ENCODE measurements at regions not wholly inside any gene's neighbourhood (a gene's known extent, or its start where the extent isn't known, plus 50 kb on each side); places are given as distances from the start of the nearest gene placed in this dataset.
"Not testable (repeated sequence)": the region's sequence is repeated elsewhere in the genome, so short reads cannot be mapped to it uniquely, and the experiment has no call there.

DNA sequence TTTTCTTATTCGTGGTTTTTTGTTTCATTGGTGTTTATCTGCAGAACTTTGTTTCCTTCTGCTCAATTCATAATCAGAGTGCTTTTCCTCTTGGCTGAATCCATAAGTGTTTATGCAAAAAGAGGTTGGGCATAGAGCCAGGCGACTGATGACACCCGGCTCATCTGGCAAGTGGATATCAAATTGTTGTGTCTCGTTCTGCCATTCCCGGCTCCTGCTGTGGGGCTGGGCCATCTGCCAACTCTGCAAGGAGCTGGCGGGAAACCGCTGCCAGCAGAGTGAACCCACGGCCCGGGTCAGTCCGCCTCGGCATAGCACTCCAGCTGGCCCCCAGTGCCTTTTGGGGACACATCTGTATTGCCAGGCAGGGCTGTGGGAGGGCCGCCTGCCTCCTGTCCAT lies 83.0 kb upstream of the ROPN1B start:
- H3K79me2 ChIP-seq (ENCODE audit: low read length); POLR2A ChIA-PET (ENCODE audit: unreplicated experiment); H3K9me2 ChIP-seq (replicated peaks; ENCODE audit: low read length); H3K9ac ChIP-seq (ENCODE audit: low read length); H3K4me3 ChIP-seq (ENCODE audit: low read length); H3K36me3 ChIP-seq (ENCODE audit: low read depth, low read length); H2AFZ ChIP-seq (ENCODE audit: low read length); DNase-seq; CTCF ChIA-PET; BruUV-seq (replicated peaks); H3K4me2 ChIP-seq (ENCODE audit: low read length); H3K27ac ChIP-seq (ENCODE audit: low read length); H3K4me1 ChIP-seq (ENCODE audit: insufficient read depth, low read length); ATAC-seq; intact Hi-C loops (cut with micrococcal nuclease); H3K9me3 ChIP-seq (ENCODE audit: low read length); H3K27me3 ChIP-seq (ENCODE audit: low read length); H4K20me1 ChIP-seq (ENCODE audit: low read length); H3F3A ChIP-seq (ENCODE audit: low read length, unreplicated experiment): not testable (repeated sequence)

DNA sequence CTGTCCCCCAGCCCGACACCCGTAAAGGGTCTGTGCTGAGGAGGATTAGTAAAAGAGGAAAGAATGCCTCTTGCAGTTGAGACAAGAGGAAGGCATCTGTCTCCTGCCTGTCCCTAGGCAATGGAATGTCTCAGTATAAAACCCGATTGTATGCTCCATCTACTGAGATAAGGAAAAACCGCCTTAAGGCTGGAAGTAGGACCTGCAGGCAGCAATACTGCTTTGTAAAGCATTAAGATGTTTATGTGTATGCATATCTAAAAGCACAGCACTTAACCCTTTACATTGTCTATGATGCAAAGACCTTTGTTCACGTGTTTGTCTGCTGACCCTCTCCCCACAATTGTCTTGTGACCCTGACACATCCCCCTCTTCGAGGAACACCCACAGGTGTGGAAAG lies 69.8 kb upstream of the ROPN1B start:
- H3K9me3 ChIP-seq (ENCODE audit: low read length); H3K4me1 ChIP-seq (ENCODE audit: insufficient read depth, low read length); BruUV-seq (replicated peaks); H3K9me2 ChIP-seq (replicated peaks; ENCODE audit: low read length); H3K4me2 ChIP-seq (ENCODE audit: low read length); DNase-seq; H3K9ac ChIP-seq (ENCODE audit: low read length); H2AFZ ChIP-seq (ENCODE audit: low read length); H4K20me1 ChIP-seq (ENCODE audit: low read length); POLR2A ChIA-PET (ENCODE audit: unreplicated experiment); ATAC-seq; H3K27ac ChIP-seq (ENCODE audit: low read length); H3K79me2 ChIP-seq (ENCODE audit: low read length); CTCF ChIA-PET; H3F3A ChIP-seq (ENCODE audit: low read length, unreplicated experiment); H3K4me3 ChIP-seq (ENCODE audit: low read length); H3K27me3 ChIP-seq (ENCODE audit: low read length); H3K36me3 ChIP-seq (ENCODE audit: low read depth, low read length); intact Hi-C loops (cut with micrococcal nuclease): not testable (repeated sequence)

DNA sequence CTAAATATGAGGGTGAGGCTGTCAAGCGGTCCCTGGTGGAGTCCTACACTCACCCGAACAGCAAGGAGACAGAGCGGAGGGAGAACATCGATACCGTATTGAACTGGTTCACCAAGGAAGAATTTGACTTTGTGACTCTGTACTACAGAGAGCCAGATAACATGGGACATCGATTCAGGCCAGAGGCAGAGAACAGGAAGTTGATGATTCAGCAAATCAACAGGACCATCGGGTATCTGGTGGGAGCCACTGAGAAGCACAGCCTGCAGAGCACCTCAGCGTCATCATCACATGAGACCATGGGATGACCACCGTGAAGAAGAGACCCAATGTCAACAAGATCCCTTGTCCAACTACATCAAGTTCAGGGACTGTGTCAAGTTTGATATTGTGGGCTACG lies 67.5 kb upstream of the ROPN1B start:
- H3K4me1 ChIP-seq (ENCODE audit: insufficient read depth, low read length); H3K9me3 ChIP-seq (ENCODE audit: low read length); H4K20me1 ChIP-seq (ENCODE audit: low read length); H3K36me3 ChIP-seq (ENCODE audit: low read depth, low read length); DNase-seq; ATAC-seq; H3K9ac ChIP-seq (ENCODE audit: low read length); H3K4me3 ChIP-seq (ENCODE audit: low read length); H3F3A ChIP-seq (ENCODE audit: low read length, unreplicated experiment); H3K27ac ChIP-seq (ENCODE audit: low read length); POLR2A ChIA-PET (ENCODE audit: unreplicated experiment); BruUV-seq (replicated peaks); CTCF ChIA-PET; H3K9me2 ChIP-seq (replicated peaks; ENCODE audit: low read length); H3K4me2 ChIP-seq (ENCODE audit: low read length); H3K79me2 ChIP-seq (ENCODE audit: low read length); H3K27me3 ChIP-seq (ENCODE audit: low read length); intact Hi-C loops (cut with micrococcal nuclease); H2AFZ ChIP-seq (ENCODE audit: low read length): not testable (repeated sequence)

DNA sequence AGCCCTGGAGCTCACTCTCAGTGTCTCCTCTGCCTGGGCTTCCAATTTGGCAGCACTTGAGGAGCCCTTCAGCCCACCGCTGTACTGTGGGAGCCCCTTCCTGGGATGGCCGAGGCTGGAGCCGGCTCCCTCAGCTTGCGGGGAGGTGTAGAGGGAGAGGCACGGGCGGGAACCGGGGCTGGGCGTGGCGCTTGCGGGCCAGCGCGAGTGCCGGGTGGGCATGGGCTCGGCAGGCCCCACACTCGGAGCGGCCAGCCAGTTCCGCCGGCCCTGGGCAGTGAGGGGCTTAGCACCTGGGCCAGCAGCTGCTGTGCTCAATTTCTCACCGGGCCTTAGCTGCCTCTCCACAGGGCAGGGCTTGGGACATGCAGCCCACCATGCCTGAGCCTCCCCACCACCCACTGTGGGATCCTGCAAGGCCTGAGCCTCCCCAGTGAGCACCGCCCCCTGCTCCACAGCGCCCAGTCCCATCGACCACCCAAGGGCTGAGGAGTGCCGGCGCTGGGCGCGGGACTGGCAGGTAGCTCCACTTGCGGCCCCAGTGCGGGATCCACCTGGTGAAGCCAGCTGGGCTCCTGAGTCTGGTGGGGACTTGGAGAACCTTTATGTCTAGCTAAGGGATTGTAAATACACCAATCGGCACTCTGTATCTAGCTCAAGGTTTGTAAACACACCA lies 65.1 kb upstream of the ROPN1B start:
- H3K27me3 ChIP-seq (ENCODE audit: low read length); BruUV-seq (replicated peaks); H3K9ac ChIP-seq (ENCODE audit: low read length); H3K9me3 ChIP-seq (ENCODE audit: low read length); H4K20me1 ChIP-seq (ENCODE audit: low read length); H3K79me2 ChIP-seq (ENCODE audit: low read length); H3K4me2 ChIP-seq (ENCODE audit: low read length); ATAC-seq; H3K9me2 ChIP-seq (replicated peaks; ENCODE audit: low read length); H3K4me3 ChIP-seq (ENCODE audit: low read length); H2AFZ ChIP-seq (ENCODE audit: low read length); DNase-seq; H3K4me1 ChIP-seq (ENCODE audit: insufficient read depth, low read length); H3K36me3 ChIP-seq (ENCODE audit: low read depth, low read length); H3K27ac ChIP-seq (ENCODE audit: low read length); POLR2A ChIA-PET (ENCODE audit: unreplicated experiment); intact Hi-C loops (cut with micrococcal nuclease); CTCF ChIA-PET; H3F3A ChIP-seq (ENCODE audit: low read length, unreplicated experiment): not testable (repeated sequence)

DNA sequence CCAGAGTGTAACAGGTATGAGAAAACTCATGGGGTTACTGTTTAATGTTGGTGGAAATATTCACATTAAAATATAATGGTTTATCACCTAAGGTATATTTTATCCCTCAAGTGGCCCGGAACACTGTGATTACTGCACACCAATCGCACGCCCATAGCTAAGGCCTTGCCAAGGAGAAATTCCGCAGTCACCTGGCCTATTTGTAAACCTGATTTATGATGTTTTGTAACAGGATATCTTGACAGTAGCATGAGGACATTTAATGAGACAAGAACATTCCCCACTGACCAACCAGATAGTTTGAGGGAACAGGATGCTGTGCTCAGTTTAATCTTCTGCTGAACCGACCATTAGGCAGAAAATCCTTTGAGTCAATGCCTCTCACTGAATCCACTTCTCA lies 61.7 kb upstream of the ROPN1B start:
- H3K27ac ChIP-seq (ENCODE audit: low read length); H4K20me1 ChIP-seq (ENCODE audit: low read length); H3K4me3 ChIP-seq (ENCODE audit: low read length); H2AFZ ChIP-seq (ENCODE audit: low read length); H3K9me3 ChIP-seq (ENCODE audit: low read length); CTCF ChIA-PET; DNase-seq; BruUV-seq (replicated peaks); H3F3A ChIP-seq (ENCODE audit: low read length, unreplicated experiment); H3K27me3 ChIP-seq (ENCODE audit: low read length); H3K79me2 ChIP-seq (ENCODE audit: low read length); H3K9ac ChIP-seq (ENCODE audit: low read length); ATAC-seq; H3K9me2 ChIP-seq (replicated peaks; ENCODE audit: low read length); H3K4me1 ChIP-seq (ENCODE audit: insufficient read depth, low read length); intact Hi-C loops (cut with micrococcal nuclease); H3K36me3 ChIP-seq (ENCODE audit: low read depth, low read length); H3K4me2 ChIP-seq (ENCODE audit: low read length); POLR2A ChIA-PET (ENCODE audit: unreplicated experiment): not testable (repeated sequence)

DNA sequence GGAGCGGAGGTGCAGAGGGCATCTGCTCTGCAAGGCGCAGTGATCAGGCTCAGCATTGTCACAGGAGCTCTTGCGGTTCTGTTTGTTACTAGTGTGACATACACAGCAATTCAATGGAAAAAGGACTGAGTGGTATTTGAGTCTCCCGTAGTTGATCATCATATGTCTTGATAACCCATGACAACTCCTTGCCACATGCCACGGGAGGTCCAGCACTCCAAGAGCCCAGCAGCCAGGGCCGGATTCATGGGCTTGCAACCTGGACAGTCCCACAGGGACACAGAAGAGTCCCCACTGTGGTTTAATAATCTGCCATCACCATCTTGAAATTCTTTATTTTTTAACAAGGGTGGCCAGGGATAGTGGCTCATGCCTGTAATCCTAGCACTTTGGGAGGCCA lies 58.1 kb upstream of the ROPN1B start:
- H3K4me2 ChIP-seq (ENCODE audit: low read length); H3K36me3 ChIP-seq (ENCODE audit: low read depth, low read length); POLR2A ChIA-PET (ENCODE audit: unreplicated experiment); ATAC-seq; BruUV-seq (replicated peaks); H3K4me1 ChIP-seq (ENCODE audit: insufficient read depth, low read length); H3K27ac ChIP-seq (ENCODE audit: low read length); intact Hi-C loops (cut with micrococcal nuclease); H3K27me3 ChIP-seq (ENCODE audit: low read length); CTCF ChIA-PET; H4K20me1 ChIP-seq (ENCODE audit: low read length); H3K4me3 ChIP-seq (ENCODE audit: low read length); H3K9ac ChIP-seq (ENCODE audit: low read length); DNase-seq; H3K79me2 ChIP-seq (ENCODE audit: low read length); H3K9me2 ChIP-seq (replicated peaks; ENCODE audit: low read length); H2AFZ ChIP-seq (ENCODE audit: low read length); H3F3A ChIP-seq (ENCODE audit: low read length, unreplicated experiment); H3K9me3 ChIP-seq (ENCODE audit: low read length): not testable (repeated sequence)
